Fibroblast of lung (primary cell): ENCODE measurements at regions not wholly inside any gene's neighbourhood (a gene's known extent, or its start where the extent isn't known, plus 50 kb on each side); places are given as distances from the start of the nearest gene placed in this dataset.

Experiments
- DNase-seq, 2 donors: peaks; one replicate each; pipeline versions ENCODE4 v3.0.0 to v3.0.0-alpha.2; 2010; ENCODE audit warnings: low read depth in 2 of 2
- H2AFZ ChIP-seq: 2 replicates; pipeline ENCODE4 v1.5.1; 2012; ENCODE audit warnings: low read length, control low read depth, inconsistent platforms
- H3K27ac ChIP-seq: 2 replicates; pipeline ENCODE4 v1.5.1; 2011; ENCODE audit warnings: low read length, control low read depth; ENCODE audit not compliant: insufficient read depth
- H3K27me3 ChIP-seq: 2 replicates; pipeline ENCODE4 v1.5.1; 2011; ENCODE audit warnings: mild to moderate bottlenecking, low read length; ENCODE audit not compliant: control insufficient read depth, insufficient read depth
- H3K36me3 ChIP-seq: 2 replicates; pipeline ENCODE4 v1.5.1; 2011; ENCODE audit warnings: low read length; ENCODE audit not compliant: control insufficient read depth, insufficient read depth
- H3K4me1 ChIP-seq: 2 replicates; pipeline ENCODE4 v1.5.1; 2011; ENCODE audit warnings: low read length; ENCODE audit not compliant: control insufficient read depth, insufficient read depth; ENCODE audit errors: extremely low read depth
- H3K4me2 ChIP-seq: 2 replicates; pipeline ENCODE4 v1.5.1; 2011; ENCODE audit warnings: low read length, control low read depth; ENCODE audit not compliant: insufficient read depth; ENCODE audit errors: extremely low read depth
- H3K4me3 ChIP-seq, 4 experiments: fragments of 200-600 bp in 1 of 4; sonication (generic) in 1 of 4; replicated peaks in 1 of 4; 2 replicates each; pipeline ENCODE4 v1.5.1; 2011 to 2016; ENCODE audit warnings: low read length in 4 of 4, low read depth in 3 of 4, mild to moderate bottlenecking in 3 of 4, control low read depth in 2 of 4, inconsistent platforms in 1 of 4, mixed read lengths in 1 of 4; ENCODE audit not compliant: insufficient read depth in 1 of 4; ENCODE audit errors: control extremely low read depth in 1 of 4
- H3K79me2 ChIP-seq: 2 replicates; pipeline ENCODE4 v1.5.1; 2012; ENCODE audit warnings: mild to moderate bottlenecking, low read length, inconsistent platforms; ENCODE audit not compliant: control insufficient read depth, insufficient read depth
- H3K9ac ChIP-seq: 2 replicates; pipeline ENCODE4 v1.5.1; 2011; ENCODE audit warnings: mild to moderate bottlenecking, low read length, control low read depth; ENCODE audit not compliant: insufficient read depth
- H3K9me3 ChIP-seq: 2 replicates; pipeline ENCODE4 v1.5.1; 2012; ENCODE audit warnings: low read depth, low read length; ENCODE audit not compliant: control insufficient read depth, insufficient read depth
- H4K20me1 ChIP-seq: 2 replicates; pipeline ENCODE4 v1.5.1; 2011; ENCODE audit warnings: low read length; ENCODE audit not compliant: control insufficient read depth, insufficient read depth; ENCODE audit errors: extremely low read depth
- CTCF ChIP-seq, 2 donors: IDR thresholded peaks in 1 of 2; conservative IDR thresholded peaks in 1 of 2; 1 replicate in 1 of 2; 2 replicates in 1 of 2; pipeline ENCODE4 v1.5.1; 2011 to 2012; ENCODE audit warnings: low read length in 2 of 2, control low read depth in 1 of 2, inconsistent platforms in 1 of 2, low read depth in 1 of 2, mild to moderate bottlenecking in 1 of 2
- EZH2 ChIP-seq: IDR thresholded peaks from 2 replicates; pipeline ENCODE4 v1.5.1; 2012; ENCODE audit warnings: low read length, control low read depth, mild to moderate bottlenecking; ENCODE audit errors: missing control alignments

GRCh38 chr11:130550150-130550549 lies 101.7 kb downstream of the ADAMTS15 start:
- Histone ChIP-seq H3K4me2 (no peak overlapping the region), H3K36me3 (no peaks in the 10 kb centered on the region), H2AFZ (no peak overlapping the region), H3K4me1 (peaks cover 4% of the 10 kb centered on the region), H3K27ac (no peak overlapping the region), H3K27me3 (no peaks in the 10 kb centered on the region), H3K79me2 (no peaks in the 10 kb centered on the region), H3K4me3 (no peak overlapping the region), H3K9ac (no peak overlapping the region), H4K20me1 (no peaks in the 10 kb centered on the region), H3K9me3 (no peaks in the 10 kb centered on the region)
- DNase-seq, result no peak
- TF ChIP-seq CTCF (conservative IDR thresholded peaks at IDR 0.05 in 1 of 2, IDR thresholded peaks at IDR 0.05 in 1 of 2; ENCODE audit: low read depth in 1 of 2, low read length in 2 of 2), result no peak
- no peak for TF ChIP-seq EZH2

GRCh38 chr11:130550984-130551383 lies 102.5 kb downstream of the ADAMTS15 start:
- no peaks in the 10 kb centered on the region for H3K36me3 ChIP-seq
- H3K4me1 ChIP-seq, result peaks cover 6% of the 10 kb centered on the region
- no peaks in the 10 kb centered on the region for H3K79me2 ChIP-seq
- no peak overlapping the region for H3K4me3 ChIP-seq
- DNase-seq, result no peak
- H3K4me2 ChIP-seq, result no peak overlapping the region
- no peak overlapping the region for H2AFZ ChIP-seq
- no peaks in the 10 kb centered on the region for H3K9me3 ChIP-seq
- no peaks in the 10 kb centered on the region for H3K27me3 ChIP-seq
- no peak for TF ChIP-seq EZH2
- no peak for TF ChIP-seq CTCF (conservative IDR thresholded peaks at IDR 0.05 in 1 of 2, IDR thresholded peaks at IDR 0.05 in 1 of 2; ENCODE audit: low read depth in 1 of 2, low read length in 2 of 2)
- no peak overlapping the region for H3K27ac ChIP-seq
- no peak overlapping the region for H3K9ac ChIP-seq
- H4K20me1 ChIP-seq, result no peaks in the 10 kb centered on the region

- TF ChIP-seq CTCF (conservative IDR thresholded peaks at IDR 0.05 in 1 of 2, IDR thresholded peaks at IDR 0.05 in 1 of 2; ENCODE audit: low read depth in 1 of 2, low read length in 2 of 2) (no peak), EZH2 (no peak)
- Histone ChIP-seq H3K9ac (no peak overlapping the region), H3K79me2 (no peaks in the 10 kb centered on the region), H3K27me3 (no peaks in the 10 kb centered on the region), H4K20me1 (no peaks in the 10 kb centered on the region), H2AFZ (no peak overlapping the region), H3K36me3 (no peaks in the 10 kb centered on the region), H3K9me3 (no peaks in the 10 kb centered on the region), H3K4me2 (no peak overlapping the region), H3K27ac (no peak overlapping the region), H3K4me3 (no peak overlapping the region), H3K4me1 (peaks cover 6% of the 10 kb centered on the region)
- peak in 1 of 2 donors; percentile 35 for DNase-seq
These were observed 102.9 kb downstream of the ADAMTS15 start for GRCh38 chr11:130551388-130551787.
